H1 (cell line): ENCODE measurements at regions not wholly inside any gene's neighbourhood (a gene's known extent, or its start where the extent isn't known, plus 50 kb on each side); places are given as distances from the start of the nearest gene placed in this dataset.
"Not testable (repeated sequence)": the region's sequence is repeated elsewhere in the genome, so short reads cannot be mapped to it uniquely, and the experiment has no call there.

Experiments used
- CTCF ChIA-PET: fragments of 300-600 bp; sonication (Branson Sonifier 250); formaldehyde crosslinking; loops from one replicate; lab custom pipeline; 2021; ENCODE audit not compliant: partially characterized antibody; lab: Charles Lee
- POLR2A ChIA-PET: fragments of 300-600 bp; sonication (Branson Sonifier 250); formaldehyde crosslinking; loops from one replicate; lab custom pipeline; 2021; ENCODE audit warnings: inconsistent platforms; ENCODE audit not compliant: partially characterized antibody; lab: Charles Lee
- DNase-seq, 2 experiments: peaks; one replicate each; pipeline versions ENCODE4 v3.0.0 to v3.0.0-alpha.2; 2010 to 2022; ENCODE audit warnings: low spot score in 2 of 2, low read depth in 1 of 2, mixed read lengths in 1 of 2
- FAIRE-seq: peaks from 2 replicates; lab custom pipeline; 2011; peaks lifted over from hg19 to GRCh38; lab: Jason Lieb, UNC
- H2AFZ ChIP-seq: 2 replicates; pipeline ENCODE4 v1.8.1; 2012; ENCODE audit warnings: low read length, inconsistent platforms
- H2AK5ac ChIP-seq: 2 replicates; pipeline ENCODE4 v1.6.1; 2013; ENCODE audit warnings: low read depth, low read length
- H2BK120ac ChIP-seq: replicated peaks from 2 replicates; pipeline ENCODE3; 2013; ENCODE audit warnings: low read depth, low read length, inconsistent platforms
- H2BK12ac ChIP-seq: 2 replicates; pipeline ENCODE4 v1.6.1; 2013; ENCODE audit warnings: low read depth, low read length
- H2BK15ac ChIP-seq: 2 replicates; pipeline ENCODE4 v1.6.1; 2013; ENCODE audit warnings: low read length
- H2BK20ac ChIP-seq: 2 replicates; pipeline ENCODE4 v1.6.1; 2013; ENCODE audit warnings: low read length
- H2BK5ac ChIP-seq: 2 replicates; pipeline ENCODE4 v1.6.1; 2013; ENCODE audit warnings: low read depth, low read length
- H3K14ac ChIP-seq: 2 replicates; pipeline ENCODE4 v1.6.1; 2013; ENCODE audit warnings: inconsistent platforms; ENCODE audit not compliant: insufficient read length
- H3K18ac ChIP-seq: 2 replicates; pipeline ENCODE4 v1.6.1; 2013; ENCODE audit warnings: low read length; ENCODE audit errors: extremely low read depth
- H3K23ac ChIP-seq: 2 replicates; pipeline ENCODE4 v1.6.1; 2013; ENCODE audit warnings: inconsistent platforms; ENCODE audit not compliant: insufficient read length
- H3K23me2 ChIP-seq: 2 replicates; pipeline ENCODE4 v1.6.1; 2013; ENCODE audit warnings: low read depth, low read length
- H3K27ac ChIP-seq: 2 replicates; pipeline ENCODE4 v1.6.1; 2011; ENCODE audit warnings: low read depth, low read length, inconsistent platforms
- H3K27me3 ChIP-seq, 4 experiments: replicated peaks in 1 of 4; 1 replicate in 1 of 4; 2 replicates in 3 of 4; pipeline versions ENCODE4 v1.6.1 to v1.8.1; 2011 to 2013; ENCODE audit warnings: low read length in 3 of 4, mild to moderate bottlenecking in 3 of 4, inconsistent platforms in 2 of 4, mixed read lengths in 2 of 4, moderate library complexity in 1 of 4; ENCODE audit not compliant: control insufficient read depth in 3 of 4, insufficient read depth in 3 of 4; ENCODE audit errors: extremely low read depth in 1 of 4
- H3K36me3 ChIP-seq, 4 experiments: 2 replicates each; pipeline versions ENCODE4 v1.6.1 to v1.8.1; 2011 to 2013; ENCODE audit warnings: mild to moderate bottlenecking in 4 of 4, low read length in 3 of 4, moderate library complexity in 2 of 4, control low read depth in 1 of 4, inconsistent platforms in 1 of 4; ENCODE audit not compliant: insufficient read depth in 4 of 4, control insufficient read depth in 2 of 4
- H3K4ac ChIP-seq: replicated peaks from 2 replicates; pipeline ENCODE3; 2013; ENCODE audit warnings: low read length, low read depth, mixed read lengths, inconsistent platforms; ENCODE audit not compliant: insufficient read length
- H3K4me1 ChIP-seq, 4 experiments: replicated peaks in 1 of 4; 1 replicate in 1 of 4; 2 replicates in 3 of 4; pipeline versions ENCODE4 v1.6.1 to v1.8.1; 2011 to 2013; ENCODE audit warnings: low read length in 3 of 4, inconsistent platforms in 2 of 4, mixed read lengths in 1 of 4; ENCODE audit not compliant: insufficient read depth in 4 of 4, control insufficient read depth in 3 of 4
- H3K4me2 ChIP-seq, 2 experiments: 2 replicates each; pipeline versions ENCODE4 v1.6.1 to v1.8.1; 2011 to 2013; ENCODE audit warnings: low read depth in 2 of 2, low read length in 2 of 2, control low read depth in 1 of 2, inconsistent platforms in 1 of 2, mild to moderate bottlenecking in 1 of 2; ENCODE audit not compliant: insufficient read depth in 1 of 2
- H3K4me3 ChIP-seq, 4 experiments: fragments of 200-600, 300-600 bp in 1 of 4; sonication (generic), shearing (Covaris generic), sonication (Bioruptor Twin) in 1 of 4; 2 replicates each; pipeline versions ENCODE4 v1.5.1 to v1.8.1; 2011 to 2016; ENCODE audit warnings: low read length in 4 of 4, low read depth in 3 of 4, control low read depth in 2 of 4, inconsistent platforms in 2 of 4, mild to moderate bottlenecking in 2 of 4, mixed read lengths in 1 of 4, moderate library complexity in 1 of 4; ENCODE audit not compliant: insufficient read depth in 2 of 4; ENCODE audit errors: extremely low read depth in 1 of 4
- H3K56ac ChIP-seq: replicated peaks from 2 replicates; pipeline ENCODE3; 2013; ENCODE audit warnings: low read depth, mild to moderate bottlenecking, mixed read lengths, low read length, inconsistent platforms; ENCODE audit not compliant: insufficient read length
- H3K79me1 ChIP-seq: 2 replicates; pipeline ENCODE4 v1.6.1; 2013; ENCODE audit warnings: low read depth, low read length, control low read depth
- H3K79me2 ChIP-seq, 2 experiments: 2 replicates each; pipeline versions ENCODE4 v1.6.1 to v1.8.1; 2012 to 2013; ENCODE audit warnings: low read length in 2 of 2, mild to moderate bottlenecking in 2 of 2, inconsistent platforms in 1 of 2; ENCODE audit not compliant: insufficient read depth in 2 of 2, control insufficient read depth in 1 of 2
- H3K9ac ChIP-seq, 4 experiments: replicated peaks in 1 of 4; 1 replicate in 1 of 4; 2 replicates in 3 of 4; pipeline versions ENCODE4 v1.6.1 to v1.8.1; 2011 to 2013; ENCODE audit warnings: low read depth in 3 of 4, low read length in 3 of 4, control low read depth in 2 of 4, mild to moderate bottlenecking in 2 of 4, moderate library complexity in 2 of 4, inconsistent platforms in 1 of 4; ENCODE audit errors: extremely low read depth in 1 of 4
- H3K9me3 ChIP-seq, 2 experiments: 2 replicates each; pipeline versions ENCODE4 v1.6.1 to v1.8.1; 2012 to 2013; ENCODE audit warnings: mild to moderate bottlenecking in 2 of 2, moderate library complexity in 2 of 2, control low read depth in 1 of 2, inconsistent platforms in 1 of 2, low read depth in 1 of 2, low read length in 1 of 2, mixed read lengths in 1 of 2; ENCODE audit not compliant: insufficient read depth in 2 of 2
- H4K20me1 ChIP-seq, 2 experiments: replicated peaks in 1 of 2; 2 replicates each; pipeline versions ENCODE3 to v1.8.1; 2011 to 2013; ENCODE audit warnings: inconsistent platforms in 2 of 2, low read length in 2 of 2, mild to moderate bottlenecking in 1 of 2; ENCODE audit not compliant: insufficient read depth in 2 of 2, control insufficient read depth in 1 of 2
- H4K5ac ChIP-seq: 2 replicates; pipeline ENCODE4 v1.6.1; 2013; ENCODE audit warnings: low read length, low read depth, mixed read lengths, inconsistent platforms; ENCODE audit not compliant: insufficient read length
- H4K8ac ChIP-seq: 2 replicates; pipeline ENCODE4 v1.8.0; 2013; ENCODE audit warnings: mild to moderate bottlenecking, moderate library complexity, low read length, inconsistent platforms; ENCODE audit not compliant: insufficient read depth; ENCODE audit errors: extremely low read depth
- H4K91ac ChIP-seq: replicated peaks from 2 replicates; pipeline ENCODE3; 2013; ENCODE audit warnings: low read length, mixed read lengths, inconsistent platforms; ENCODE audit not compliant: insufficient read length
- WGBS, 2 experiments: shearing (Covaris generic) in 1 of 2; methylation state at CpG; one replicate each; pipeline versions ENCODE4 v1.1.6 to v1.1.7; 2013 to 2015; ENCODE audit warnings: low lambda C conversion rate in 2 of 2, mixed read lengths in 2 of 2, inconsistent platforms in 1 of 2, low coverage in 1 of 2, missing lambda C conversion rate in 1 of 2; ENCODE audit not compliant: insufficient replicate concordance in 2 of 2, insufficient coverage in 1 of 2, insufficient read length in 1 of 2; ENCODE audit errors: extremely low coverage in 1 of 2, missing lambda C conversion rate in 1 of 2; 5-methylcytosine and 5-hydroxymethylcytosine counted together

DNA sequence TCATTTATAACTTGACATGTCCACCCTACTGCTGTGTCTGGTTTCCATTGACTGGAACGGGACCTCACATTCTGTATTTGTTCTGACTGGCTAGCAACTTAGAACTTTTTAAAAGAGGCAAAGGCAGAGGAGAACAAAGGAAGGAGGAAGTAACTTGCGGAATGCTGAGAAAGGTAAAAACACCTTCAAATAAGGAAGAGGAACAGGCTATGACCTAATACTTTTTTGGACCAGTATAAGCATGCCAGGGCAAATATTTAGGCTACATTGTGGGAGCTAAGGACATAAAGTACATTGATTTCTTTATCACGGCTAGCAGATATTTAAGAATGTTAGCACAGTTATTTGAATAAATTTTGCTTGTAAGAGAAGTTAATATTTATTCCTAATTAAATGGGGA is 240.5 kb downstream of the TLR4 start:
- H3K79me2 ChIP-seq, H2BK120ac ChIP-seq, H3K14ac ChIP-seq, H4K91ac ChIP-seq, H2BK12ac ChIP-seq, H2BK15ac ChIP-seq, H2BK20ac ChIP-seq, H2BK5ac ChIP-seq, H3K18ac ChIP-seq, H3K27me3 ChIP-seq, H3K4ac ChIP-seq, H2AK5ac ChIP-seq, H3K4me3 ChIP-seq, H3K79me1 ChIP-seq, H4K5ac ChIP-seq, H3K9ac ChIP-seq, H3K4me1 ChIP-seq, FAIRE-seq, H3K36me3 ChIP-seq, DNase-seq, H3K27ac ChIP-seq, H3K9me3 ChIP-seq, H4K8ac ChIP-seq, H3K56ac ChIP-seq, H3K4me2 ChIP-seq, H3K23me2 ChIP-seq, H4K20me1 ChIP-seq, H3K23ac ChIP-seq, POLR2A ChIA-PET: not testable (repeated sequence)
- CTCF ChIA-PET, result interaction anchor here (1.5 kb wide), 1 partner anchor 9 kb away, joined by 3 read pairs; no protein-coding TSS in a partner anchor
- WGBS, 2 experiments, result 98% methylated on average over 3 of the region's 3 CpGs; no CpG with 5 or more reads in 1 of the 2 experiments
- H2AFZ ChIP-seq, result peak overlapping the region; percentile 70; the same call in 1 of the 2 replicates
